ENCODE measurements at regions not wholly inside any gene's neighbourhood (a gene's known extent, or its start where the extent isn't known, plus 50 kb on each side); places are given as distances from the start of the nearest gene placed in this dataset.
A peak's percentile ranks its signal among the peaks of the same experiment; 100 is the strongest.
"Not testable (repeated sequence)": the region's sequence is repeated elsewhere in the genome, so short reads cannot be mapped to it uniquely, and the experiment has no call there.

DNA sequence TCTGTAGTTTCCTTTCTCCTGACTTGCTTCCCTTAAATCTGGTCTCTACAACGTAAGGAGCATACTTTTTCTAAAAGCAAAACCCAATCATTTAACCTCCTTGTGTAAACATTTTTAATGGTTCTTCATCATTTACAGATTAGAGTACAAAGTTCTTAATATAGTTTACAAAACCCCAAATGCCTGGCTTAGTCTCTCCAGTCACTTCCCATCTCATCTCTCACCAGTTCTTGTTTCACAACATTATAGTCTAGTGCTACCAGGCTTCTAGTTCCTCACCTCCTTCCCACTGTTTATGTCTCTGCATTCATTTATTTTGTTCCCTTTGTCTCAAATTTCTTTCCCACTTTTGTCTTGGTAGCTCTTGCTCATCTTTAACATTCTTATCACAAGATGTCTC, 168.4 kb downstream of the FASLG start:
- no peaks in the 10 kb centered on the region for H3K36me3 Mint-ChIP-seq
- H3K27ac Mint-ChIP-seq, result no peak overlapping the region
- H3K4me1 Mint-ChIP-seq (ENCODE audit: low read depth), result peaks cover 2% of the 10 kb centered on the region
- H3K4me3 Mint-ChIP-seq, result no peak overlapping the region
- no peaks in the 10 kb centered on the region for H3K27me3 Mint-ChIP-seq
- H3K9me3 Mint-ChIP-seq (ENCODE audit: low read depth), result no peaks in the 10 kb centered on the region

DNA sequence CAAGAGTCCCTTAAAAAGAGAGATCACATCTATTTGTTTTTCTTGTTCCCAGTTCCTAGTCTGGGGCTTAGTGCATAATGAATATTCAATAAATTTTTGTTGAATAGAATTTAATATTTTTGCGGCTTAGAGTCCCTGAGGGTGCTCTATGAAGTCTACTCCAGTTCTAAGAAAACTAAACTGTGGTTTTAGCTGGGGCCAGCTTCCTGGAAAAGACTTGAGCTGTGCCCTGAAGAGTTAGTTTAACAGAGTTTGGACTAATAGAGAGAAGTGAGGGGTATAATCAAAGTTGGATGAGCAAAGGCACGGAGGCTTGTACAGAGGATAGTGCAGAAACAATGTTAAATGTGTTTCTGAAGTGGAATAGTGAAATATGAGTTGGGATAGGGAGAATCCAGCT, 168.9 kb downstream of the FASLG start:
- Mint-ChIP-seq H3K4me1 (ENCODE audit: low read depth) (peaks cover 1% of the 10 kb centered on the region), H3K4me3 (no peak overlapping the region), H3K27ac (no peak overlapping the region), H3K36me3 (peaks cover under 1% of the 10 kb centered on the region), H3K27me3 (no peaks in the 10 kb centered on the region), H3K9me3 (ENCODE audit: low read depth) (no peaks in the 10 kb centered on the region)

DNA sequence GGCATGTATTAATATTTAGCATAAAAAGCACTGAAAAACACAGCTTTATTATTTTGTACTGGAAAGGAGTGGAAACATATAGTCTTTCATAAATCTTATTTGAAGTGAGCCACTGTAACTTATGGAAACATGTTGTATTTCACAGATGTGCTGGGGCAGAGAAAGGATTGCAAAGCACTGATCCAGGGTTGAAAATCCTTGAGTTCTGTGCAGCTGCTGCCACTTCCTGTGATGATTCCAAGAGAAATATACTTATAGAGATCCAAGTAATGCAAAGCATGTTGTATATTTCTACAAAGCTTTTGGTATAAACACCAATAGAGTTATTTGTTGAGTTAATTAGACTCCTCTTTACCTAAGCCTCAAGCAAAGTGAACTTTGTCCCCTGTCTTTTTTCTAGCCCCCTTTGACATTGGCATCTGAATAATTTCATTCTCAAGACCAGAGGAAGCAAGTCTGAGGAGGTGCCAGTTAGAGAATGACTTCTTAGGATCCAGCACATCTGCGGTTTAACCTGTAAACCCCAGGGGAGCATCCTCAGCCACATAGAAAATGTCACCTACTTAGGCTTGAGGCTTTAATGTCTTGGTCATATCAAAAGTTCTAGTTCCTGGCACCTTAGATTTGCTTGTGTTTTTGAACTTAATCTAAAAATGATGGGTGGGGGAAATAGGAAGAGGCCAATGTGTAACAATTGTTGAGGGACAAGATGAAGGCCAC, 173.3 kb downstream of the FASLG start:
- no peak overlapping the region for H3K4me3 Mint-ChIP-seq
- peaks cover 11% of the 10 kb centered on the region for H3K4me1 Mint-ChIP-seq (ENCODE audit: low read depth)
- no peak overlapping the region for H3K27ac Mint-ChIP-seq

DNA sequence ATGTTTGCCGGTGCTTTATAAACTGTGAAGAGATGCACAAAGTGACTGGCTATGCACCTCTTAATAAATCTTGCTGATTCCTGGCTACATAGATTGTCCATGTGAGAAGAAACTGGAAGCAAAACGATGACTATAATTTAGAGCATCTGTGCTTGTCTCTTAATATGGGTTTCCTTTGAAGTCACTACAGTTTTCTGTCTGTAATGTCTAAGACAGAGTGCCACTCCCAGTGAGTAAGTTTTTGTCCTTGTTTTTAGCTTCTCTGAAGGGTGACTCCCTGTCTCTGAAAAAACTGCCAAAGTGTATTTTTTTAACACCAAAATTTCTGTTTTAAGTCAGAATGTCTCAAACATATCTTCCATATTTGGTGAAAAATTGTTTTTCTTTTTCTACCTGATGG, 175.1 kb downstream of the FASLG start:
- Mint-ChIP-seq H3K4me3 (no peak overlapping the region), H3K27ac (no peak overlapping the region), H3K36me3 (peaks cover 2% of the 10 kb centered on the region), H3K27me3 (no peaks in the 10 kb centered on the region), H3K4me1 (ENCODE audit: low read depth) (peaks cover 29% of the 10 kb centered on the region), H3K9me3 (ENCODE audit: low read depth) (no peaks in the 10 kb centered on the region)

More for the DNA sequence above, 173.3 kb downstream of the FASLG start:
- no peaks in the 10 kb centered on the region for H3K9me3 Mint-ChIP-seq (ENCODE audit: low read depth)
- H3K36me3 Mint-ChIP-seq, result peaks cover 2% of the 10 kb centered on the region
- H3K27me3 Mint-ChIP-seq, result no peaks in the 10 kb centered on the region

DNA sequence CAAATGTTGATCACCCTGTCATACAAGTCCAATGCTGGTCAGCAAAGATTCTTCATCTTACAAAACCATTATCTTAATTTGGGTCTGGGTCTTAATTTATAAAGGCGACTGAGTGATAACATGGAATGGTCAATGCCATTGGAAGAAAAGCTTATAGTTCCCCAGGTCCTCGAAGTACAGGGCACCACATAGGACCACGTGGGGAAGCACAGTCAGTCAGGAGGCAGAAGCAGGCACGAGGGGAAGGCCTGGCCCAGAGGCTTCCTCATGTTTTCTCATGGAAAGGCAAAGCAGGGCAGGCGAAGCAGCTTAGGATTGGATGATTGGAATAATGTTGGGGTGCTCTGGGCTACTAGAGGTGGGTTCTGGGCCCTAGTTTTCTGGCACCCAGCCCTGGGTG, 175.7 kb downstream of the FASLG start:
- no peaks in the 10 kb centered on the region for H3K27me3 Mint-ChIP-seq
- peaks cover 2% of the 10 kb centered on the region for H3K36me3 Mint-ChIP-seq
- H3K4me1 Mint-ChIP-seq (ENCODE audit: low read depth), result peaks cover 33% of the 10 kb centered on the region
- no peak overlapping the region for H3K27ac Mint-ChIP-seq
- no peaks in the 10 kb centered on the region for H3K9me3 Mint-ChIP-seq (ENCODE audit: low read depth)
- no peak overlapping the region for H3K4me3 Mint-ChIP-seq

DNA sequence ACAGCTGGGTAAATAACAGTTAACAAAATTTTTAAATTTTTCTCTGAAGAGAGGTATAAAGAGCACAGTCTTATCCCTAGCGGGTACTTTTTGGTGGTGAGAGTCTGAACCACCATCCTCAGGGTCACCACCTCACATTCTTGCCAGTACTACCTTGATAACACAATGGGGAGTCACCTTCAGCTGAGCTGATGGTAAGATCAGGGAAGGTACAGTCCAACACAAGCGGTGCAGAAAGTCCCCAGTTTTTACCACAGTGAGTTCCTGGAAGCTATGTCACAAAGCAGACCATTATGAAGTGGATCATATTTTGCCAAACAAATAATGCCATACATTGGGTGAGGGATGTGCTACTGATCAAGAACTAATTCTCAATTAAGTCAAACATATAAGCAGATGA, 176.9 kb downstream of the FASLG start:
- Mint-ChIP-seq H3K36me3 (peaks cover 2% of the 10 kb centered on the region), H3K9me3 (ENCODE audit: low read depth) (no peaks in the 10 kb centered on the region), H3K4me1 (ENCODE audit: low read depth) (peaks cover 38% of the 10 kb centered on the region), H3K4me3 (no peak overlapping the region), H3K27ac (no peak overlapping the region), H3K27me3 (no peaks in the 10 kb centered on the region)

DNA sequence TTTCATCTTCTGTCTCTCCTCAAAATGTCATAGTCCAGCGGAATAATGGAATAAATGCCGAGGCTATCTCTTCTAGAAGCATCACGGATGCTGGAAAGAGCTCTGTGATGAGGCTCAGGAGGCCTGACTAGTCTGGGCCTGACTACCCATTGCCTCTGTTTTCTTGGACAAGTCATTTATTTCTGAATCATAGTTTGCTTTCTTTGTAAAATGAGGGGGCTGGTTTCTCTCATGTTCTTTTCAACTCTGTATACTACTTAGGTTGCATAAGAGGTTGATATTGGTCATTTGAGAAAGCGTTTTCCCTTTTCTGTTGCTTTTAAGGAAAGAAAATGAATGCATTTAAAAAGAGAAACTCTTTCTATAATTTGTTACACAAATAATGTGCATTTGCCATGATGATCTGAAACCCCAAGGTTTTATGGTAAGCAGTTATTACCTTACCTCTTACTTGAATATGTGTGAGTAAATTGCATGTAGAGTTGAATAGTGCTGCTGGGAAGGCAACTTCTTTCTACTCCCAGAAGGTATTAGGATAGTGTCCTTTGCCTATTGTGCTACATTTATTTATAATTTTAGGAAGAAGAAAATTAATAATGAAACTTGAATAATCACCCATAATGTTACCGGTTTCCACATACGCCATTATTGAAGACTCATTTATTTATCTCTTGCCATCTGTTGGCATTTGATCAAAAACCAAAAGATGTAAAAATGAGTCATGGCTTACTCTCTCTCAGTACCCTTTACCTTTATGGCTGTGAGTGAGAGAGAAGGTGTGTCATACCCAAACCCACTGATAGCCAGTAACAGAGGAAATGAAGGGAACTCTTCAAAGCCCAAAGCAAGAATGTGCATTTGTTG, 179.1 kb downstream of the FASLG start:
- H3K27me3 Mint-ChIP-seq, result no peaks in the 10 kb centered on the region
- H3K4me1 Mint-ChIP-seq (ENCODE audit: low read depth), result peaks cover 35% of the 10 kb centered on the region
- peak overlapping the region; percentile 17 for H3K4me3 Mint-ChIP-seq
- H3K27ac Mint-ChIP-seq, result peak overlapping the region; percentile 64
- no peaks in the 10 kb centered on the region for H3K9me3 Mint-ChIP-seq (ENCODE audit: low read depth)
- H3K36me3 Mint-ChIP-seq, result no peaks in the 10 kb centered on the region

DNA sequence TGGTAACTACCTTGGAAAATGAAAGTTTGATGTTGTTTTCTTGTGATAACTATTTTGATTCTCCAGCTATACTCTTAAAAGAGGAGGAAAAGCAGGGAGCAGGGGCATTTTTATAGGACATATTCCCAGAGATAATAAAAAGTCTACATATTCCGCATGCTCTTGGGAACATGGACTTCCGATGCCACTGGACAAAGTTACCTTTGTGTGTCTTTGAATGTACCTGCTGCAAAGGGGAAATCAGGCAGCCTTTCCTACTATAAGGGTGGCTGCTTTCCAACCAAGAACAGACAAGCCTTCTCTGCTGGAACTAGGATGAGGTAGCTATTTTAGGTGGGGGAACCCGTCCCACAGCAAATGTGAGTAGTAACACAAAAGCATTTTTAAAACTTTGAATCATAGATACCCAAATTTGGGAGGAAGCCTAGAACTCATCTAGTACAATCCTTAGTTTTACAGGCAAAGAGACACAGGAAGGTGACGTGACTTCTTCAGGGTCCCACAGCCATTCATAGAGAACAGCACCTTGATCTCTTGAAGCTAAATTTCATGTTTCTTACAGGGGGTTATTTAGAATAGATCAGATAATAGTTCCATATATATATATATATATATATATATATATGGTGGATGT, 179.9 kb downstream of the FASLG start:
- H3K36me3 Mint-ChIP-seq, result no peaks in the 10 kb centered on the region
- H3K27me3 Mint-ChIP-seq, result no peaks in the 10 kb centered on the region
- H3K4me1 Mint-ChIP-seq (ENCODE audit: low read depth), result peaks cover 34% of the 10 kb centered on the region
- peak overlapping the region; percentile 22 for H3K4me3 Mint-ChIP-seq
- H3K27ac Mint-ChIP-seq, result peak overlapping the region; percentile 64
- no peaks in the 10 kb centered on the region for H3K9me3 Mint-ChIP-seq (ENCODE audit: low read depth)

DNA sequence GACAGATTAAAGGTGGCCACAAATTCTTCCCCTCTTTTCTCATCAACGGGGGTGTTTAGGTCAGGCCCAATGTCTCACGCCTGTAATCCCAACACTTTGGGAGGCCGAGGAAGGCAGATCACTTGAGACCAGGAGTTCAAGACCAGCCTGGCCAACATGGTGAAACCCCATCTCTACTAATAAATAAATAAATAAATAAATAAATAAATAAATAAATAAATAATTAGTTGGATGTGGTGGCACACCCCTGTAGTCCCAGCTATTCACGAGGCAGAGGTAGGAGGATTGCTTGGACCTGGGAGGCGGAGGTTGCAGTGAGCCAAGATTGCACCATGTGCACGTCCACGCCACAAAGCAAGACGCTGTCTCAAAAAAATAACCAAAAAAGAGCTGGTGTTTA, 180.7 kb downstream of the FASLG start:
- not testable (repeated sequence) for H3K27me3 Mint-ChIP-seq, H3K27ac Mint-ChIP-seq
- H3K4me1 Mint-ChIP-seq (ENCODE audit: low read depth), result peaks cover 38% of the 10 kb centered on the region

DNA sequence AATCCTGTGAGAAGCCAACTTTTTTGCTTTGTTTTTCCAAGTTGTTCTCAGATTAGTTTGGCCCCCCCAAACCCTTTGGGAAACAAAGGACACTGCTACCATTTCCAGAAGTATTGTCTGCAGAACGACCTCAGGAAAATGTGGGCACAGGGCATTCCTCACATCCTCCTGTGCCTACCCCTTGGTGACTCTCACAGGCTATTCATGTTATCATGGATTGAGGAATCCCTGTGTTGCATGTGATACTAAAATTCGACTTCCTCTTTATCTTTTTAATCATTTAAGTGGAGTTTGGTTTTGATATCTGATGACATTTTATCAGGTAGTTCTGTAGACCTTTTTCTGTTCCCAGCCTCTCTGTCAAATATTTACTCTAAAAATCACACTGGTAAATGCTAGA, 184.5 kb downstream of the FASLG start:
- Mint-ChIP-seq H3K4me3 (no peak overlapping the region), H3K27me3 (no peaks in the 10 kb centered on the region), H3K27ac (no peak overlapping the region), H3K36me3 (peaks cover 2% of the 10 kb centered on the region), H3K4me1 (ENCODE audit: low read depth) (peaks cover 35% of the 10 kb centered on the region), H3K9me3 (ENCODE audit: low read depth) (no peaks in the 10 kb centered on the region)

More for the DNA sequence above, 180.7 kb downstream of the FASLG start:
- H3K4me3 Mint-ChIP-seq; H3K36me3 Mint-ChIP-seq; H3K9me3 Mint-ChIP-seq (ENCODE audit: low read depth): not testable (repeated sequence)

DNA sequence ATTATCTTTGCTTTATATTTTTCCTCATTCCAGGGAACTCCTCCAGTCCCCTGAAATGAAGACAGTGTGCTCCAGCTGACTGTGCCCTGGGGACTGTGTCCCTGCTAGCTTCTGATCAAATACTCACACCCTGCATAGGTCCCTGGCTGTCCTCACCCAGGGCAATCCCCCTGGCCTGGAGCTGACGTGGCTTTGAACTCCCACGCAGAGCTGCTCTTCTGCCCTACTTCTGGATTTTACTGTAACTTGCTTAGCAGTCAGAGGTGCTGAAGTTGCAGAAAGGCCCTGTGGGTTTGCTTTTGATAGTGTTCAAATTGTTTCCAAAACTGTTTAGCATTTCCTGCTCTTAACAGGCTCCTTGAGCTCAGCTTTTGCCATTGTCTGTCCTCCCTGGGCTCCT, 186.5 kb downstream of the FASLG start:
- Mint-ChIP-seq H3K4me1 (ENCODE audit: low read depth) (peaks cover 21% of the 10 kb centered on the region), H3K36me3 (peaks cover 2% of the 10 kb centered on the region), H3K9me3 (ENCODE audit: low read depth) (no peaks in the 10 kb centered on the region), H3K27me3 (no peaks in the 10 kb centered on the region), H3K27ac (no peak overlapping the region), H3K4me3 (peak overlapping the region; percentile 31)

DNA sequence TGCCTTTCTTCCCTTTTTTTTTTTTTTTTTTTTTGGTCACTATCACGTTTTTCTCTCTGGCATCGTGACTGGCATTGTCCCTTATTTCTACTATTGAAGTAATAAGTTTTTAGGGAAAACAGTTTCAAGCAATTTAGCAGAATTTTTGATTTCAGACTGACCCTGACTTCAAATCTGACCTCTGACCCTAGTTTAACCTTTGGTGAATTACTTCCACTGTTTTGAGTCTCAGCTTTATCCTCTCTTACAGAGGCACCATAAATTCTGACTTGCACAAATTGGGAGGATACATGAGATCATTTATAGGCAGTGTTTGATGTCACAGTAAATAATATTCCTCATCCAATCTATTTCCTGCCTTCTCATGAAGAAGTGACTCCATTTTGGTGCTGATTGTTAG, 187.0 kb downstream of the FASLG start:
- H3K9me3 Mint-ChIP-seq (ENCODE audit: low read depth), result no peaks in the 10 kb centered on the region
- H3K36me3 Mint-ChIP-seq, result peaks cover 2% of the 10 kb centered on the region
- peak overlapping the region; percentile 31 for H3K4me3 Mint-ChIP-seq
- no peak overlapping the region for H3K27ac Mint-ChIP-seq
- no peaks in the 10 kb centered on the region for H3K27me3 Mint-ChIP-seq
- H3K4me1 Mint-ChIP-seq (ENCODE audit: low read depth), result peaks cover 21% of the 10 kb centered on the region

DNA sequence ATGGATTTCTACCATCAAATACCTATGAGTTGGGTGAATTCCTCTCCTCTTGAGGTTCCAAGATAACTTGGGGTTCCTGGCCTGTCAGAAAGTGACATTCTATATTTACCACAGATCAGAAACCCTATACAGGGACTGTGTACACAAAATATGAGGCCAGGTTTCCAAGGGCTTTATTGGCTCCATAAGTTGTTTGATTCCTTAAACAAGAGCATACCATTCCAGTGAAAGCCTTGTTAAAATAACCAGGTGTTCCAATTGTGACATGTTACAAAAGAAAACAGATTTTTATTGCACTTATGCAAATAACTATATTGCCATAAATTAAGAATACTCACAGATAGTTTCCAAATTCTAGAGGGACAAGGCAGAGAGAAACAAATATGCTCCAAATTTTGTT, 188.9 kb downstream of the FASLG start:
- not testable (repeated sequence) for H3K4me3 Mint-ChIP-seq; H3K36me3 Mint-ChIP-seq; H3K27ac Mint-ChIP-seq; H3K9me3 Mint-ChIP-seq (ENCODE audit: low read depth); H3K27me3 Mint-ChIP-seq
- peaks cover 21% of the 10 kb centered on the region for H3K4me1 Mint-ChIP-seq (ENCODE audit: low read depth)

DNA sequence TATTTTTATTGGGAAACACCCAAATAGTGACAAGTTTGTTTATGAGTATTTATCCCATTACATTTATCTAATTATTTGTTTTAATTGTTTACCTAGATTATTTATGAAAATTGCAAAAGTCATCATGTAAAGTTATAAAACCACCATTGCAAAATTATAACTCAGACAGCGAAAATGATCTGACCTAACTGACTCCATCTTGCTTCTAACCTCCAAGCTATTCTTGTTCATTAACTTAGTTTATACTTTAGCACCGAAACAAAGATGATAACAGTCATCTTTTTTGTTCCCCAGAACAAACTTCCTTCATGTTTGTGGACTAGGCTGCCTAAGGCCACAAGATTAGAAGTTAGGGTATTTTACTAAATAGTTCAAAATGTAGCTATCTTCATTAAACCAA, 190.8 kb downstream of the FASLG start:
- H3K27ac Mint-ChIP-seq, result no peak overlapping the region
- H3K9me3 Mint-ChIP-seq (ENCODE audit: low read depth), result no peaks in the 10 kb centered on the region
- peaks cover 17% of the 10 kb centered on the region for H3K4me1 Mint-ChIP-seq (ENCODE audit: low read depth)
- H3K36me3 Mint-ChIP-seq, result peaks cover 4% of the 10 kb centered on the region
- H3K27me3 Mint-ChIP-seq, result no peaks in the 10 kb centered on the region
- no peak overlapping the region for H3K4me3 Mint-ChIP-seq

DNA sequence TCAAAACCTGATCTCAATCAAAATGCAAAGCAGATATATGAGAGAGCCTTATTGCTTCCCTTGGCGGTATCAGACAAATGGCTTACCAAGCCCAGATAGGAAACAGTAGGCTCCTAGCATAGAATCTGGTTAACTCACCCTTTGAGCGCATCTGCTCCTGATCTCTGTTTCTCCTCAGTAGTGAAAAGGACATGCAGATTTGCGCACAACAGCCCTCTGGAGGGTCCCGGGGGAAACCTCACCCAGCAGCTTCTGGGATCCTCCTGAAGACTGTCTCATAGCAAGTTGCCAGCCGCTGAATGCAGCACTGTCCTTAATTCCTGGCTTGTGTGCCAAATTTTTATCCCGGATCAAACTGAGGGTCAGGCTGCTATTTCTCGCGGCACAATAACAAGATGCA, 192.2 kb downstream of the FASLG start:
- Mint-ChIP-seq H3K27ac (no peak overlapping the region), H3K4me3 (no peak overlapping the region), H3K36me3 (peaks cover 8% of the 10 kb centered on the region), H3K9me3 (ENCODE audit: low read depth) (no peaks in the 10 kb centered on the region), H3K4me1 (ENCODE audit: low read depth) (peaks cover 2% of the 10 kb centered on the region), H3K27me3 (no peaks in the 10 kb centered on the region)
